ENCODE measurements at regions not wholly inside any gene's neighbourhood (a gene's known extent, or its start where the extent isn't known, plus 50 kb on each side); places are given as distances from the start of the nearest gene placed in this dataset.

- FAIRE-seq, result no peak
Measured at GRCh38 chr7:41121228-41121627, 581.7 kb downstream of the INHBA start.

GRCh38 chr7:41118486-41118885 lies 584.4 kb downstream of the INHBA start:
- no peak for FAIRE-seq

- FAIRE-seq, result no peak
Measured at GRCh38 chr7:41117431-41117830, 585.5 kb downstream of the INHBA start.

GRCh38 chr7:41116817-41117216 lies 586.1 kb downstream of the INHBA start:
- no peak for FAIRE-seq

GRCh38 chr7:41116337-41116736 lies 586.6 kb downstream of the INHBA start:
- no peak for FAIRE-seq

- no peak for FAIRE-seq
Measured at GRCh38 chr7:41114691-41115090, 588.2 kb downstream of the INHBA start.

- no peak for FAIRE-seq
Measured at GRCh38 chr7:41114131-41114530, 588.8 kb downstream of the INHBA start.

GRCh38 chr7:41113719-41114118 lies 589.2 kb downstream of the INHBA start:
- no peak for FAIRE-seq

- FAIRE-seq, result no peak
Measured at GRCh38 chr7:41110186-41110585, 592.7 kb downstream of the INHBA start.

- no peak for FAIRE-seq
Measured at GRCh38 chr7:41108821-41109220, 594.1 kb downstream of the INHBA start.

- FAIRE-seq, result no peak
Measured at GRCh38 chr7:41107938-41108448, 594.9 kb downstream of the INHBA start.

- no peak for FAIRE-seq
Measured at GRCh38 chr7:41107330-41107937, 595.5 kb downstream of the INHBA start.

- no peak for FAIRE-seq
Measured at GRCh38 chr7:41104631-41105030, 598.3 kb downstream of the INHBA start.

- no peak for FAIRE-seq
Measured at GRCh38 chr7:41103331-41103730, 599.6 kb downstream of the INHBA start.

GRCh38 chr7:41098846-41099245 lies 604.0 kb downstream of the INHBA start:
- FAIRE-seq, result no peak

- no peak for FAIRE-seq
Measured at GRCh38 chr7:41098402-41098801, 604.5 kb downstream of the INHBA start.

GRCh38 chr7:41097501-41097900 lies 605.4 kb downstream of the INHBA start:
- FAIRE-seq, result no peak

- no peak for FAIRE-seq
Measured at GRCh38 chr7:41096917-41097316, 606.0 kb downstream of the INHBA start.

GRCh38 chr7:41093141-41093540 lies 609.7 kb downstream of the INHBA start:
- no peak for FAIRE-seq

GRCh38 chr7:41085244-41085643 lies 617.6 kb downstream of the INHBA start:
- no peak for FAIRE-seq

- no peak for FAIRE-seq
Measured at GRCh38 chr7:41084381-41084780, 618.5 kb downstream of the INHBA start.

GRCh38 chr7:41069635-41070034 lies 633.3 kb downstream of the INHBA start:
- FAIRE-seq, result no peak

- FAIRE-seq, result no peak
Measured at GRCh38 chr7:41067576-41067975, 635.3 kb downstream of the INHBA start.

GRCh38 chr7:41065663-41066062 lies 637.2 kb downstream of the INHBA start:
- FAIRE-seq, result no peak

- FAIRE-seq, result no peak
Measured at GRCh38 chr7:41063116-41063515, 639.8 kb downstream of the INHBA start.
